ENCODE measurements at regions not wholly inside any gene's neighbourhood (a gene's known extent, or its start where the extent isn't known, plus 50 kb on each side); places are given as distances from the start of the nearest gene placed in this dataset.
A peak's percentile ranks its signal among the peaks of the same experiment; 100 is the strongest.

GRCh38 chr7:17408245-17408903 lies 109.9 kb downstream of the AHR start (continued):
- TF ChIP-seq, protein P1, sequence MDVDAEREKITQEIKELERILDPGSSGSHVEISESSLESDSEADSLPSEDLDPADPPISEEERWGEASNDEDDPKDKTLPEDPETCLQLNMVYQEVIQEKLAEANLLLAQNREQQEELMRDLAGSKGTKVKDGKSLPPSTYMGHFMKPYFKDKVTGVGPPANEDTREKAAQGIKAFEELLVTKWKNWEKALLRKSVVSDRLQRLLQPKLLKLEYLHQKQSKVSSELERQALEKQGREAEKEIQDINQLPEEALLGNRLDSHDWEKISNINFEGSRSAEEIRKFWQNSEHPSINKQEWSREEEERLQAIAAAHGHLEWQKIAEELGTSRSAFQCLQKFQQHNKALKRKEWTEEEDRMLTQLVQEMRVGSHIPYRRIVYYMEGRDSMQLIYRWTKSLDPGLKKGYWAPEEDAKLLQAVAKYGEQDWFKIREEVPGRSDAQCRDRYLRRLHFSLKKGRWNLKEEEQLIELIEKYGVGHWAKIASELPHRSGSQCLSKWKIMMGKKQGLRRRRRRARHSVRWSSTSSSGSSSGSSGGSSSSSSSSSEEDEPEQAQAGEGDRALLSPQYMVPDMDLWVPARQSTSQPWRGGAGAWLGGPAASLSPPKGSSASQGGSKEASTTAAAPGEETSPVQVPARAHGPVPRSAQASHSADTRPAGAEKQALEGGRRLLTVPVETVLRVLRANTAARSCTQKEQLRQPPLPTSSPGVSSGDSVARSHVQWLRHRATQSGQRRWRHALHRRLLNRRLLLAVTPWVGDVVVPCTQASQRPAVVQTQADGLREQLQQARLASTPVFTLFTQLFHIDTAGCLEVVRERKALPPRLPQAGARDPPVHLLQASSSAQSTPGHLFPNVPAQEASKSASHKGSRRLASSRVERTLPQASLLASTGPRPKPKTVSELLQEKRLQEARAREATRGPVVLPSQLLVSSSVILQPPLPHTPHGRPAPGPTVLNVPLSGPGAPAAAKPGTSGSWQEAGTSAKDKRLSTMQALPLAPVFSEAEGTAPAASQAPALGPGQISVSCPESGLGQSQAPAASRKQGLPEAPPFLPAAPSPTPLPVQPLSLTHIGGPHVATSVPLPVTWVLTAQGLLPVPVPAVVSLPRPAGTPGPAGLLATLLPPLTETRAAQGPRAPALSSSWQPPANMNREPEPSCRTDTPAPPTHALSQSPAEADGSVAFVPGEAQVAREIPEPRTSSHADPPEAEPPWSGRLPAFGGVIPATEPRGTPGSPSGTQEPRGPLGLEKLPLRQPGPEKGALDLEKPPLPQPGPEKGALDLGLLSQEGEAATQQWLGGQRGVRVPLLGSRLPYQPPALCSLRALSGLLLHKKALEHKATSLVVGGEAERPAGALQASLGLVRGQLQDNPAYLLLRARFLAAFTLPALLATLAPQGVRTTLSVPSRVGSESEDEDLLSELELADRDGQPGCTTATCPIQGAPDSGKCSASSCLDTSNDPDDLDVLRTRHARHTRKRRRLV (CRISPR knock-in tag; IDR thresholded peaks at IDR 0.05) = no peak
- TF ChIP-seq ZNF713 (CRISPR knock-in tag; IDR thresholded peaks at IDR 0.05) = no peak
- TF ChIP-seq ZNF782 (CRISPR knock-in tag; IDR thresholded peaks at IDR 0.05; ENCODE audit: borderline replicate concordance) = no peak
- peak; percentile 62; the same call in 1 of the 2 replicates for TF ChIP-seq KDM6A (CRISPR knock-in tag; IDR thresholded peaks at IDR 0.05; ENCODE audit: low read depth)
- TF ChIP-seq HHEX (CRISPR knock-in tag; IDR thresholded peaks at IDR 0.05) = peak; percentile 35; the same call in 1 of the 2 replicates
- TF ChIP-seq ZSCAN20 (CRISPR knock-in tag; IDR thresholded peaks at IDR 0.05; ENCODE audit: borderline replicate concordance) = no peak
- TF ChIP-seq ERF (CRISPR knock-in tag; IDR thresholded peaks at IDR 0.05) = 0 out of 2 replicates have a peak, but pooled peaks have one; percentile 41
- no peak for TF ChIP-seq ZNF451 (CRISPR knock-in tag; IDR thresholded peaks at IDR 0.05)
- TF ChIP-seq ZBTB7B (CRISPR knock-in tag; IDR thresholded peaks at IDR 0.05) = no peak
- no peak for TF ChIP-seq ZIK1 (CRISPR knock-in tag; IDR thresholded peaks at IDR 0.05; ENCODE audit: borderline replicate concordance, low read depth)
- no peak for TF ChIP-seq REPIN1 (CRISPR knock-in tag; IDR thresholded peaks at IDR 0.05; ENCODE audit: borderline replicate concordance, low read depth)
- no peak for TF ChIP-seq GMEB2 (CRISPR knock-in tag; IDR thresholded peaks at IDR 0.05; ENCODE audit: low read depth)
- no peak for TF ChIP-seq STAG1 (CRISPR knock-in tag; IDR thresholded peaks at IDR 0.05)
- TF ChIP-seq FOXC1 (CRISPR knock-in tag; IDR thresholded peaks at IDR 0.05; ENCODE audit: borderline replicate concordance) = no peak
- no peak for TF ChIP-seq HMGA1 (CRISPR knock-in tag; conservative IDR thresholded peaks at IDR 0.05)
- no peak for TF ChIP-seq MIER2 (CRISPR knock-in tag; IDR thresholded peaks at IDR 0.05)
- TF ChIP-seq HDAC1 (CRISPR knock-in tag; IDR thresholded peaks at IDR 0.05) = peak; percentile 60
- TF ChIP-seq ZNF788 (CRISPR knock-in tag; IDR thresholded peaks at IDR 0.05; ENCODE audit: borderline replicate concordance) = no peak
- no peak for TF ChIP-seq TBX3 (IDR thresholded peaks at IDR 0.05; ENCODE audit: borderline replicate concordance)
- no peak for TF ChIP-seq ZNF496 (CRISPR knock-in tag; IDR thresholded peaks at IDR 0.05; ENCODE audit: insufficient replicate concordance)
- no peak for TF ChIP-seq ZNF672 (CRISPR knock-in tag; IDR thresholded peaks at IDR 0.05)
- TF ChIP-seq ZNF557 (CRISPR knock-in tag; IDR thresholded peaks at IDR 0.05) = no peak
- TF ChIP-seq MED8 (CRISPR knock-in tag; IDR thresholded peaks at IDR 0.05; ENCODE audit: insufficient replicate concordance) = no peak
- TF ChIP-seq FOSL1 (CRISPR knock-in tag; IDR thresholded peaks at IDR 0.05; ENCODE audit: borderline replicate concordance) = peak; percentile 98

Data from HepG2 (cell line).